GM12875 (cell line): ENCODE measurements at regions not wholly inside any gene's neighbourhood (a gene's known extent, or its start where the extent isn't known, plus 50 kb on each side); places are given as distances from the start of the nearest gene placed in this dataset.

Source experiments
- H3K4me3 ChIP-seq: one replicate; pipeline ENCODE4 v1.5.1; 2011; ENCODE audit warnings: low read depth, low read length, control low read depth
- CTCF ChIP-seq: IDR thresholded peaks from 2 replicates; pipeline ENCODE4 v1.5.1; 2011; ENCODE audit warnings: low read depth, mild to moderate bottlenecking, control low read depth, inconsistent platforms, low read length, moderate library complexity, borderline replicate concordance; ENCODE audit not compliant: insufficient read depth

GRCh38 chr2:111239107-111239506, 118.4 kb downstream of the BCL2L11 start:
- no peak overlapping the region for H3K4me3 ChIP-seq
- no peak for TF ChIP-seq CTCF

- no peak overlapping the region for H3K4me3 ChIP-seq
- TF ChIP-seq CTCF, result no peak
Measured at GRCh38 chr2:111239581-111240249, 119.0 kb downstream of the BCL2L11 start.

- TF ChIP-seq CTCF, result no peak
- H3K4me3 ChIP-seq, result no peak overlapping the region
Measured at GRCh38 chr2:111243295-111243694, 122.6 kb downstream of the BCL2L11 start.

- TF ChIP-seq CTCF, result no peak
- no peak overlapping the region for H3K4me3 ChIP-seq
Measured at GRCh38 chr2:111244864-111245263, 124.2 kb downstream of the BCL2L11 start.

GRCh38 chr2:111246620-111247061, 125.9 kb downstream of the BCL2L11 start:
- no peak overlapping the region for H3K4me3 ChIP-seq
- TF ChIP-seq CTCF, result no peak

GRCh38 chr2:111247491-111247890, 126.8 kb downstream of the BCL2L11 start:
- TF ChIP-seq CTCF, result no peak
- no peak overlapping the region for H3K4me3 ChIP-seq

GRCh38 chr2:111249806-111250205, 129.1 kb downstream of the BCL2L11 start:
- no peak overlapping the region for H3K4me3 ChIP-seq
- no peak for TF ChIP-seq CTCF
